Transverse colon (tissue), 4 donors: ENCODE measurements at regions not wholly inside any gene's neighbourhood (a gene's known extent, or its start where the extent isn't known, plus 50 kb on each side); places are given as distances from the start of the nearest gene placed in this dataset.

ENCODE experiments used
- EP300 ChIP-seq: sonication (generic); formaldehyde crosslinking; IDR thresholded peaks from one replicate; pipeline ENCODE4 v1.6.1; 2017; ENCODE audit warnings: antibody characterized with exemption, low read depth
- POLR2A ChIP-seq: fragments of 450-650 bp; IDR thresholded peaks from one replicate; pipeline ENCODE4 v1.6.1; 2016; ENCODE audit warnings: antibody characterized with exemption, mild to moderate bottlenecking, moderate library complexity
- POLR2AphosphoS5 ChIP-seq, 3 donors: sonication (generic); formaldehyde crosslinking; IDR thresholded peaks; one replicate each; pipeline ENCODE4 v1.6.1; 2016; ENCODE audit warnings: antibody characterized with exemption in 3 of 3
- TF ChIP-seq, protein P1 (sequence below), 5 experiments: fragments of 200-600 bp in 3 of 5; fragments of 450-650 bp in 2 of 5; sonication (generic) in 3 of 5; IDR thresholded peaks; 1 replicate in 2 of 5; 2 replicates in 3 of 5; pipeline ENCODE4 v1.5.1; 2016 to 2017; ENCODE audit warnings: antibody characterized with exemption in 5 of 5, inconsistent platforms in 3 of 5, mild to moderate bottlenecking in 2 of 5, moderate library complexity in 1 of 5

DNA sequence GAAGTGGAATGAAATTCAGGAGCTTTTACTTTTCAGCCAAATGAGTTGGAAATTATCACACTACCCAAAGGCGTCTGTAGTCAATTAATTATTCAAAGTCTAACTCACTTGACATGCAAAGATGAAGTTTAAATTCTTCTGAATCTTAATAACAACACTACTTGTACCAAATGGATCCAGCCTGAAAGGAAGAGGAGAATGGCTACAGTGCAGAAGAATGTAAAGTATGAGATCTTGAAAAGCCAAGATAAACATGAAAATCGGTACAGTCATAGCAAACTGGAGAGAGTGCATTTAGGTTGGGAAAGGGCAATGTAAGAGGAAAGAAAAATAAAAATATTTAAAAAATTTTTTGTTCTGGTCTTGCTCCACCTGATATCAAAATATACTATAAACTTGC is 195.5 kb downstream of the SIM1 start:
- TF ChIP-seq EP300 (no peak), POLR2AphosphoS5 (IDR thresholded peaks at IDR 0.05) (no peak), POLR2A (no peak)
- TF ChIP-seq, protein P1, sequence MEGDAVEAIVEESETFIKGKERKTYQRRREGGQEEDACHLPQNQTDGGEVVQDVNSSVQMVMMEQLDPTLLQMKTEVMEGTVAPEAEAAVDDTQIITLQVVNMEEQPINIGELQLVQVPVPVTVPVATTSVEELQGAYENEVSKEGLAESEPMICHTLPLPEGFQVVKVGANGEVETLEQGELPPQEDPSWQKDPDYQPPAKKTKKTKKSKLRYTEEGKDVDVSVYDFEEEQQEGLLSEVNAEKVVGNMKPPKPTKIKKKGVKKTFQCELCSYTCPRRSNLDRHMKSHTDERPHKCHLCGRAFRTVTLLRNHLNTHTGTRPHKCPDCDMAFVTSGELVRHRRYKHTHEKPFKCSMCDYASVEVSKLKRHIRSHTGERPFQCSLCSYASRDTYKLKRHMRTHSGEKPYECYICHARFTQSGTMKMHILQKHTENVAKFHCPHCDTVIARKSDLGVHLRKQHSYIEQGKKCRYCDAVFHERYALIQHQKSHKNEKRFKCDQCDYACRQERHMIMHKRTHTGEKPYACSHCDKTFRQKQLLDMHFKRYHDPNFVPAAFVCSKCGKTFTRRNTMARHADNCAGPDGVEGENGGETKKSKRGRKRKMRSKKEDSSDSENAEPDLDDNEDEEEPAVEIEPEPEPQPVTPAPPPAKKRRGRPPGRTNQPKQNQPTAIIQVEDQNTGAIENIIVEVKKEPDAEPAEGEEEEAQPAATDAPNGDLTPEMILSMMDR (IDR thresholded peaks at IDR 0.05) = no peak
